ENCODE measurements at regions not wholly inside any gene's neighbourhood (a gene's known extent, or its start where the extent isn't known, plus 50 kb on each side); places are given as distances from the start of the nearest gene placed in this dataset.

DNA sequence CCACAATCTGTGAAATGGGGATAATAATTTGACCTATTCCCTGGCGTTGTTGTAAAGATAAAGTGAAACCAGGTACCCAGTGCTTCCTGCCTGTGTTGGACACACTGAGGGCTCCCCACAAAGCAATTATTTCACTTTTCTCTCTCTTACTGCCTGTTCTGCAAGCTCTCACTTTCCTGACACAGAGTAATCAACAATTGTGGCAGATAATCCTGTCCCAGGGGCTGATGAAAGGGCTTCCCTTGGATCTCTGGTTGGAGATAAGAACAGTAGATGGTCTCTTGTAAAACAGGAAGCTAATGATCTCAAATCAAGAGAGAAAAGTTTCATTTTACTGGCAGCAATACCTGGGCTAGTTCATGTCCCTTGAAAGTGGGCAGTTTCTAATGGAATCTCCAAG, 190.4 kb upstream of the EPHA4 start:
- BruUV-seq (replicated peaks) = no TSS peak
- POLR2A ChIA-PET (ENCODE audit: unreplicated experiment) = no interaction called here
- intact Hi-C loops (cut with micrococcal nuclease; ENCODE audit: unreplicated experiment) = no loop called here
- no peaks in the 10 kb centered on the region for H3K79me2 ChIP-seq (ENCODE audit: low read depth)
- H3K4me1 ChIP-seq (replicated peaks; ENCODE audit: insufficient read depth) = peaks cover 7% of the 10 kb centered on the region; the same call in 1 of the 2 replicates
- H3F3A ChIP-seq (ENCODE audit: insufficient read depth, low read depth) = no peaks in the 10 kb centered on the region
- no peaks in the 10 kb centered on the region for H4K20me1 ChIP-seq (ENCODE audit: insufficient read depth)
- no peaks in the 10 kb centered on the region; the same call in 1 of the 2 replicates for H3K9me2 ChIP-seq (ENCODE audit: insufficient read depth)
- H3K9me3 ChIP-seq (ENCODE audit: insufficient read depth, low read depth) = no peaks in the 10 kb centered on the region
- H3K27me3 ChIP-seq (ENCODE audit: insufficient read depth, low read depth) = no peaks in the 10 kb centered on the region
- CTCF ChIA-PET = no interaction called here
- peak overlapping the region; percentile 10; the same call in 1 of the 2 replicates for H2AFZ ChIP-seq
- H3K4me2 ChIP-seq = no peak overlapping the region
- DNase-seq = no peak
- no peak overlapping the region for H3K4me3 ChIP-seq
- H3K27ac ChIP-seq = no peak overlapping the region
- TF ChIP-seq, protein P1, sequence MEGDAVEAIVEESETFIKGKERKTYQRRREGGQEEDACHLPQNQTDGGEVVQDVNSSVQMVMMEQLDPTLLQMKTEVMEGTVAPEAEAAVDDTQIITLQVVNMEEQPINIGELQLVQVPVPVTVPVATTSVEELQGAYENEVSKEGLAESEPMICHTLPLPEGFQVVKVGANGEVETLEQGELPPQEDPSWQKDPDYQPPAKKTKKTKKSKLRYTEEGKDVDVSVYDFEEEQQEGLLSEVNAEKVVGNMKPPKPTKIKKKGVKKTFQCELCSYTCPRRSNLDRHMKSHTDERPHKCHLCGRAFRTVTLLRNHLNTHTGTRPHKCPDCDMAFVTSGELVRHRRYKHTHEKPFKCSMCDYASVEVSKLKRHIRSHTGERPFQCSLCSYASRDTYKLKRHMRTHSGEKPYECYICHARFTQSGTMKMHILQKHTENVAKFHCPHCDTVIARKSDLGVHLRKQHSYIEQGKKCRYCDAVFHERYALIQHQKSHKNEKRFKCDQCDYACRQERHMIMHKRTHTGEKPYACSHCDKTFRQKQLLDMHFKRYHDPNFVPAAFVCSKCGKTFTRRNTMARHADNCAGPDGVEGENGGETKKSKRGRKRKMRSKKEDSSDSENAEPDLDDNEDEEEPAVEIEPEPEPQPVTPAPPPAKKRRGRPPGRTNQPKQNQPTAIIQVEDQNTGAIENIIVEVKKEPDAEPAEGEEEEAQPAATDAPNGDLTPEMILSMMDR (conservative IDR thresholded peaks at IDR 0.05) = no peak
- TF ChIP-seq EZH2 (IDR thresholded peaks at IDR 0.05; ENCODE audit: low read depth) = no peak
- H3K36me3 ChIP-seq (ENCODE audit: low read depth) = no peaks in the 10 kb centered on the region

- intact Hi-C loops (cut with micrococcal nuclease; ENCODE audit: unreplicated experiment) = no loop called here
- TF ChIP-seq, protein P1 (conservative IDR thresholded peaks at IDR 0.05) = no peak
- TF ChIP-seq EZH2 (IDR thresholded peaks at IDR 0.05; ENCODE audit: low read depth) = no peak
- ChIA-PET POLR2A (ENCODE audit: unreplicated experiment) (no interaction called here), CTCF (no interaction called here)
- no peak overlapping the region for H3K4me3 ChIP-seq
- no peaks in the 10 kb centered on the region for H3K27me3 ChIP-seq (ENCODE audit: insufficient read depth, low read depth)
- H3K9me2 ChIP-seq (ENCODE audit: insufficient read depth) = no peaks in the 10 kb centered on the region; the same call in 1 of the 2 replicates
- BruUV-seq (replicated peaks) = no TSS peak
- no peaks in the 10 kb centered on the region for H3K79me2 ChIP-seq (ENCODE audit: low read depth)
- H3K4me2 ChIP-seq = no peak overlapping the region
- no peaks in the 10 kb centered on the region for H3F3A ChIP-seq (ENCODE audit: insufficient read depth, low read depth)
- no peak overlapping the region for H2AFZ ChIP-seq
- no peaks in the 10 kb centered on the region for H3K9me3 ChIP-seq (ENCODE audit: insufficient read depth, low read depth)
- no peak overlapping the region for H3K27ac ChIP-seq
- no peaks in the 10 kb centered on the region for H3K4me1 ChIP-seq (replicated peaks; ENCODE audit: insufficient read depth)
- DNase-seq = no peak
- no peaks in the 10 kb centered on the region for H3K36me3 ChIP-seq (ENCODE audit: low read depth)
- no peaks in the 10 kb centered on the region for H4K20me1 ChIP-seq (ENCODE audit: insufficient read depth)
These were observed 189.2 kb upstream of the EPHA4 start for GRCh38 chr2:221761260-221761659.

- no peaks in the 10 kb centered on the region for H3K4me1 ChIP-seq (replicated peaks; ENCODE audit: insufficient read depth)
- no peaks in the 10 kb centered on the region for H3K79me2 ChIP-seq (ENCODE audit: low read depth)
- H3K4me3 ChIP-seq = no peak overlapping the region
- CTCF ChIA-PET = no interaction called here
- H3F3A ChIP-seq (ENCODE audit: insufficient read depth, low read depth) = no peaks in the 10 kb centered on the region
- H3K9me2 ChIP-seq (ENCODE audit: insufficient read depth) = no peaks in the 10 kb centered on the region
- no peak for DNase-seq
- no peaks in the 10 kb centered on the region for H4K20me1 ChIP-seq (ENCODE audit: insufficient read depth)
- no peaks in the 10 kb centered on the region for H3K9me3 ChIP-seq (ENCODE audit: insufficient read depth, low read depth)
- H3K4me2 ChIP-seq = no peak overlapping the region
- no peak for TF ChIP-seq EZH2 (IDR thresholded peaks at IDR 0.05; ENCODE audit: low read depth)
- TF ChIP-seq, protein P1 (conservative IDR thresholded peaks at IDR 0.05) = no peak
- POLR2A ChIA-PET (ENCODE audit: unreplicated experiment) = no interaction called here
- no peaks in the 10 kb centered on the region for H3K36me3 ChIP-seq (ENCODE audit: low read depth)
- BruUV-seq (replicated peaks) = no TSS peak
- intact Hi-C loops (cut with micrococcal nuclease; ENCODE audit: unreplicated experiment) = no loop called here
- no peaks in the 10 kb centered on the region for H3K27me3 ChIP-seq (ENCODE audit: insufficient read depth, low read depth)
- H2AFZ ChIP-seq = no peak overlapping the region
- H3K27ac ChIP-seq = no peak overlapping the region
These were observed 186.0 kb upstream of the EPHA4 start for GRCh38 chr2:221758076-221758475.

Measured in PC-9 (cell line).